AG04450 (cell line): ENCODE measurements at regions not wholly inside any gene's neighbourhood (a gene's known extent, or its start where the extent isn't known, plus 50 kb on each side); places are given as distances from the start of the nearest gene placed in this dataset.

Experiments
- CTCF ChIA-PET: fragments of 300-600, 350-600 bp; formaldehyde crosslinking; extraction: SDS; loops from one replicate; lab custom pipeline; 2022; ENCODE audit warnings: antibody characterized with exemption, inconsistent platforms; lab: Charles Lee
- POLR2A ChIA-PET: fragments of 350-600 bp; formaldehyde crosslinking; extraction: SDS; loops from one replicate; lab custom pipeline; 2021; ENCODE audit warnings: antibody characterized with exemption, inconsistent platforms; lab: Yijun Ruan, JAX
- DNase-seq: peaks from one replicate; pipeline ENCODE4 v3.0.0-alpha.2; 2011; ENCODE audit warnings: low read depth, low spot score
- H3K27ac ChIP-seq: one replicate; pipeline ENCODE4 v1.5.1; 2012; ENCODE audit warnings: low read depth, low read length, control low read depth
- H3K27me3 ChIP-seq: one replicate; pipeline ENCODE4 v1.6.0; 2012; ENCODE audit warnings: low read length; ENCODE audit not compliant: control insufficient read depth, insufficient read depth
- H3K4me3 ChIP-seq: 2 replicates; pipeline ENCODE4 v1.5.1; 2011; ENCODE audit warnings: mild to moderate bottlenecking, low read depth, low read length, control low read depth
- H3K9me3 ChIP-seq: 2 replicates; pipeline ENCODE4 v1.5.1; 2012; ENCODE audit warnings: low read length; ENCODE audit not compliant: control insufficient read depth, insufficient read depth
- CTCF ChIP-seq: IDR thresholded peaks from 2 replicates; pipeline ENCODE4 v1.5.1; 2011; ENCODE audit warnings: low read depth, low read length, control low read depth, inconsistent platforms

GRCh38 chr4:119696963-119697362 is 68.4 kb upstream of the PDE5A start:
- ChIA-PET POLR2A (no interaction called here), CTCF (no interaction called here)

GRCh38 chr4:119695216-119695615 is 66.6 kb upstream of the PDE5A start:
- DNase-seq = no peak
- H3K27ac ChIP-seq = no peak overlapping the region
- H3K27me3 ChIP-seq = no peaks in the 10 kb centered on the region
- TF ChIP-seq CTCF = no peak
- H3K4me3 ChIP-seq = no peak overlapping the region
- ChIA-PET CTCF (no interaction called here), POLR2A (interaction anchor here (1.0 kb wide), 1 partner anchor 10 kb away, joined by 4 read pairs; no protein-coding TSS in a partner anchor)
- peaks cover 6% of the 10 kb centered on the region; the same call in 1 of the 2 replicates for H3K9me3 ChIP-seq

More at GRCh38 chr4:119696963-119697362, 68.4 kb upstream of the PDE5A start:
- TF ChIP-seq CTCF = no peak
- no peak overlapping the region for H3K27ac ChIP-seq
- H3K9me3 ChIP-seq = no peaks in the 10 kb centered on the region
- H3K27me3 ChIP-seq = no peaks in the 10 kb centered on the region
- H3K4me3 ChIP-seq = no peak overlapping the region
- no peak for DNase-seq

- ChIA-PET POLR2A (interaction anchor here (0.6 kb wide), 1 partner anchor 385 kb away, joined by 3 read pairs; no protein-coding TSS in a partner anchor), CTCF (interaction anchor here (0.6 to 1.0 kb wide), 3 partner anchors 64 to 729 kb away, joined by 3 to 4 read pairs (median 3); partner anchors contain the start of gene PDE5A)
- Histone ChIP-seq H3K4me3 (peak overlapping the region; percentile 46), H3K27ac (peak overlapping the region; percentile 25), H3K9me3 (peaks cover 6% of the 10 kb centered on the region; the same call in 1 of the 2 replicates), H3K27me3 (no peaks in the 10 kb centered on the region)
- TF ChIP-seq CTCF = no peak
- no peak for DNase-seq
Measured at GRCh38 chr4:119693126-119693525, 64.5 kb upstream of the PDE5A start.

- Histone ChIP-seq H3K27ac (peak overlapping the region; percentile 39), H3K4me3 (peak overlapping the region; percentile 46), H3K9me3 (peaks cover 6% of the 10 kb centered on the region; the same call in 1 of the 2 replicates), H3K27me3 (no peaks in the 10 kb centered on the region)
- no peak for DNase-seq
- POLR2A ChIA-PET = interaction anchor here (0.7 to 1.0 kb wide), 2 partner anchors 14 to 63 kb away, joined by 3 to 5 read pairs; partner anchors contain the start of gene PDE5A
- CTCF ChIA-PET = interaction anchor here (0.7 to 1.4 kb wide), 4 partner anchors 10 to 360 kb away, joined by 3 to 4 read pairs (median 3); no protein-coding TSS in a partner anchor
- TF ChIP-seq CTCF = peak; percentile 10; the same call in 1 of the 2 replicates
Measured at GRCh38 chr4:119692001-119692400, 63.4 kb upstream of the PDE5A start.

GRCh38 chr4:119690871-119691270 is 62.3 kb upstream of the PDE5A start:
- no peak for DNase-seq
- Histone ChIP-seq H3K27ac (no peak overlapping the region), H3K4me3 (no peak overlapping the region), H3K27me3 (no peaks in the 10 kb centered on the region), H3K9me3 (peaks cover 6% of the 10 kb centered on the region; the same call in 1 of the 2 replicates)
- CTCF ChIA-PET = interaction anchor here (0.9 to 1.4 kb wide), 2 partner anchors 26 to 62 kb away, joined by 3 to 4 read pairs; partner anchors contain the start of gene PDE5A
- no peak for TF ChIP-seq CTCF
- POLR2A ChIA-PET = interaction anchor here (0.7 kb wide), 1 partner anchor 38 kb away, joined by 3 read pairs; no protein-coding TSS in a partner anchor
